AG09319 (cell line): ENCODE measurements at regions not wholly inside any gene's neighbourhood (a gene's known extent, or its start where the extent isn't known, plus 50 kb on each side); places are given as distances from the start of the nearest gene placed in this dataset.

Experiments
- DNase-seq: peaks from one replicate; pipeline ENCODE4 v3.0.0-alpha.2; 2010; ENCODE audit warnings: low read depth; ENCODE audit errors: extremely low read depth
- CTCF ChIP-seq: IDR thresholded peaks from 2 replicates; pipeline ENCODE4 v1.5.1; 2011; ENCODE audit warnings: low read depth, mild to moderate bottlenecking, inconsistent platforms, low read length, moderate library complexity

GRCh38 chr2:217219164-217219520 is 359.3 kb upstream of the TNP1 start:
- no peak for DNase-seq
- no peak for TF ChIP-seq CTCF

- no peak for TF ChIP-seq CTCF
- DNase-seq: no peak
Measured at GRCh38 chr2:217218269-217219163, 358.7 kb upstream of the TNP1 start.

- no peak for TF ChIP-seq CTCF
- DNase-seq: no peak
Measured at GRCh38 chr2:217216982-217217381, 357.1 kb upstream of the TNP1 start.

- no peak for DNase-seq
- no peak for TF ChIP-seq CTCF
Measured at GRCh38 chr2:217216316-217216715, 356.5 kb upstream of the TNP1 start.

GRCh38 chr2:217215877-217216276 is 356.0 kb upstream of the TNP1 start:
- no peak for TF ChIP-seq CTCF
- no peak for DNase-seq

- no peak for TF ChIP-seq CTCF
- DNase-seq: no peak
Measured at GRCh38 chr2:217208867-217209266, 349.0 kb upstream of the TNP1 start.

GRCh38 chr2:217207699-217208010 is 347.8 kb upstream of the TNP1 start:
- no peak for TF ChIP-seq CTCF
- DNase-seq: no peak
